GM19395 (cell line): ENCODE measurements at regions not wholly inside any gene's neighbourhood (a gene's known extent, or its start where the extent isn't known, plus 50 kb on each side); places are given as distances from the start of the nearest gene placed in this dataset.
A peak's percentile ranks its signal among the peaks of the same experiment; 100 is the strongest.
"Not testable (repeated sequence)": the region's sequence is repeated elsewhere in the genome, so short reads cannot be mapped to it uniquely, and the experiment has no call there.

Experiments used
- ATAC-seq: cut with Tn5 transposase; IDR thresholded peaks from one replicate; pipeline ENCODE4 v1.9.1; 2021; ENCODE audit warnings: mild to moderate bottlenecking, moderate library complexity; ENCODE audit not compliant: unreplicated experiment

- ATAC-seq = not testable (repeated sequence)
These were observed 315.6 kb downstream of the DMAC1 start for GRCh38 chr9:7484014-7484413.

GRCh38 chr9:7481570-7481969 lies 318.0 kb downstream of the DMAC1 start:
- ATAC-seq = no peak

- no peak for ATAC-seq
These were observed 320.3 kb downstream of the DMAC1 start for GRCh38 chr9:7479300-7479699.

GRCh38 chr9:7478646-7479045 lies 320.9 kb downstream of the DMAC1 start:
- no peak for ATAC-seq

GRCh38 chr9:7467186-7467585 lies 332.4 kb downstream of the DMAC1 start:
- no peak for ATAC-seq

- no peak for ATAC-seq
These were observed 337.8 kb downstream of the DMAC1 start for GRCh38 chr9:7461791-7462190.

GRCh38 chr9:7456793-7457530 lies 342.6 kb downstream of the DMAC1 start:
- ATAC-seq = no peak

GRCh38 chr9:7456377-7456776 lies 343.2 kb downstream of the DMAC1 start:
- no peak for ATAC-seq

GRCh38 chr9:7454624-7455023 lies 345.0 kb downstream of the DMAC1 start:
- no peak for ATAC-seq

GRCh38 chr9:7452378-7452777 lies 347.2 kb downstream of the DMAC1 start:
- no peak for ATAC-seq

- ATAC-seq = no peak
These were observed 348.5 kb downstream of the DMAC1 start for GRCh38 chr9:7451062-7451461.

GRCh38 chr9:7443541-7443940 lies 356.0 kb downstream of the DMAC1 start:
- ATAC-seq = no peak

- no peak for ATAC-seq
These were observed 360.1 kb downstream of the DMAC1 start for GRCh38 chr9:7439355-7439995.

- ATAC-seq = no peak
These were observed 362.8 kb downstream of the DMAC1 start for GRCh38 chr9:7436754-7437153.

GRCh38 chr9:7433508-7434292 lies 365.9 kb downstream of the DMAC1 start:
- no peak for ATAC-seq

- ATAC-seq = no peak
These were observed 366.6 kb downstream of the DMAC1 start for GRCh38 chr9:7432989-7433388.

- ATAC-seq = not testable (repeated sequence)
These were observed 382.2 kb downstream of the DMAC1 start for GRCh38 chr9:7417397-7417796.

GRCh38 chr9:7415836-7416235 lies 383.7 kb downstream of the DMAC1 start:
- ATAC-seq = no peak

GRCh38 chr9:7408845-7409244 lies 390.7 kb downstream of the DMAC1 start:
- ATAC-seq = no peak

- no peak for ATAC-seq
These were observed 392.3 kb downstream of the DMAC1 start for GRCh38 chr9:7407246-7407645.

GRCh38 chr9:7405924-7406604 lies 393.5 kb downstream of the DMAC1 start:
- ATAC-seq = peak; percentile 89
